CD4-positive, alpha-beta T cell (primary cell): ENCODE measurements at regions not wholly inside any gene's neighbourhood (a gene's known extent, or its start where the extent isn't known, plus 50 kb on each side); places are given as distances from the start of the nearest gene placed in this dataset.

ENCODE experiments used
- ATAC-seq: fragments of 200-7000 bp; cut with Tn5 transposase; one replicate; pipeline ENCODE4 v1.10.0; 2022; ENCODE audit warnings: mild to moderate bottlenecking; ENCODE audit not compliant: poor library complexity
- CTCF ChIA-PET: fragments of 350-600 bp; sonication (Branson Sonifier 250); formaldehyde crosslinking; loops from one replicate; lab custom pipeline; 2021; ENCODE audit warnings: antibody characterized with exemption, inconsistent platforms; lab: Charles Lee
- POLR2A ChIA-PET: fragments of 350-600 bp; sonication (Branson Sonifier 250); formaldehyde crosslinking; loops from one replicate; lab custom pipeline; 2021; ENCODE audit warnings: antibody characterized with exemption, inconsistent platforms; lab: Charles Lee
- DNase-seq, 14 experiments: peaks; one replicate each; pipeline ENCODE4 v3.0.0-alpha.2; 2013 to 2020; ENCODE audit warnings: mixed read lengths in 2 of 14
- H3K27ac ChIP-seq, 2 donors: one replicate each; pipeline versions ENCODE4 v1.5.1 to v1.7.0; 2013; ENCODE audit warnings: low read length in 2 of 2, low read depth in 1 of 2, mild to moderate bottlenecking in 1 of 2
- H3K27me3 ChIP-seq, 2 experiments: 1 replicate in 1 of 2; 2 replicates in 1 of 2; pipeline versions ENCODE4 v1.6.1 to v1.7.0; 2013; ENCODE audit warnings: low read length in 2 of 2, control low read depth in 1 of 2, mild to moderate bottlenecking in 1 of 2, moderate library complexity in 1 of 2; ENCODE audit not compliant: insufficient read depth in 2 of 2, control insufficient read depth in 1 of 2
- H3K36me3 ChIP-seq: one replicate; pipeline ENCODE4 v1.6.1; 2013; ENCODE audit warnings: low read length, control low read depth; ENCODE audit not compliant: insufficient read depth
- H3K4me1 ChIP-seq: one replicate; pipeline ENCODE4 v1.6.1; 2013; ENCODE audit warnings: low read length, control low read depth; ENCODE audit not compliant: insufficient read depth
- H3K4me3 ChIP-seq: one replicate; pipeline ENCODE4 v1.5.1; 2013; ENCODE audit warnings: mild to moderate bottlenecking, low read length, moderate library complexity
- H3K9me3 ChIP-seq, 2 experiments: 1 replicate in 1 of 2; 2 replicates in 1 of 2; pipeline versions ENCODE4 v1.6.1 to v1.7.0; 2013; ENCODE audit warnings: low read length in 2 of 2, mild to moderate bottlenecking in 2 of 2, control low read depth in 1 of 2, moderate library complexity in 1 of 2; ENCODE audit not compliant: control insufficient read depth in 1 of 2, insufficient read depth in 1 of 2
- H3K27ac Mint-ChIP-seq: one replicate; pipeline ENCODE4 v1.8.0; 2020; ENCODE audit warnings: mixed read lengths
- H3K27me3 Mint-ChIP-seq: one replicate; pipeline ENCODE4 v1.8.0; 2021; ENCODE audit warnings: mixed read lengths
- H3K36me3 Mint-ChIP-seq: one replicate; pipeline ENCODE4 v1.8.0; 2021; ENCODE audit warnings: low read depth, mixed read lengths
- H3K4me1 Mint-ChIP-seq: one replicate; pipeline ENCODE4 v1.8.0; 2021; ENCODE audit warnings: low read depth, mixed read lengths
- H3K4me3 Mint-ChIP-seq: one replicate; pipeline ENCODE4 v1.8.0; 2020; ENCODE audit warnings: mild to moderate bottlenecking, mixed read lengths
- H3K9me3 Mint-ChIP-seq: one replicate; pipeline ENCODE4 v1.8.0; 2020; ENCODE audit warnings: mixed read lengths
- intact Hi-C, 2 experiments: fragments of 100-400 bp; cut with DNase I in 1 of 2; cut with micrococcal nuclease in 1 of 2; formaldehyde crosslinking; loops; one replicate each; pipeline versions ENCODE4 v1.15.1 to v1.9.0; 2023 to 2025; cut with DNase I, micrococcal nuclease
- TF ChIP-seq, protein P1 (sequence below): fragments of 200-600 bp; IDR thresholded peaks from one replicate; pipeline ENCODE4 v1.8.0; 2022; ENCODE audit warnings: antibody characterized with exemption, mild to moderate bottlenecking

GRCh38 chr2:238668426-238668825 is 179.5 kb upstream of the TWIST2 start:
- Histone ChIP-seq H3K9me3 (peaks cover 0 to 4% of the 10 kb centered on the region in 2 experiments), H3K4me3 (no peak overlapping the region), H3K36me3 (no peaks in the 10 kb centered on the region), H3K4me1 (no peaks in the 10 kb centered on the region), H3K27ac (no peak overlapping the region), H3K27me3 (peaks cover 0 to 11% of the 10 kb centered on the region in 2 experiments)
- H3K4me1 Mint-ChIP-seq: no peaks in the 10 kb centered on the region
- TF ChIP-seq, protein P1, sequence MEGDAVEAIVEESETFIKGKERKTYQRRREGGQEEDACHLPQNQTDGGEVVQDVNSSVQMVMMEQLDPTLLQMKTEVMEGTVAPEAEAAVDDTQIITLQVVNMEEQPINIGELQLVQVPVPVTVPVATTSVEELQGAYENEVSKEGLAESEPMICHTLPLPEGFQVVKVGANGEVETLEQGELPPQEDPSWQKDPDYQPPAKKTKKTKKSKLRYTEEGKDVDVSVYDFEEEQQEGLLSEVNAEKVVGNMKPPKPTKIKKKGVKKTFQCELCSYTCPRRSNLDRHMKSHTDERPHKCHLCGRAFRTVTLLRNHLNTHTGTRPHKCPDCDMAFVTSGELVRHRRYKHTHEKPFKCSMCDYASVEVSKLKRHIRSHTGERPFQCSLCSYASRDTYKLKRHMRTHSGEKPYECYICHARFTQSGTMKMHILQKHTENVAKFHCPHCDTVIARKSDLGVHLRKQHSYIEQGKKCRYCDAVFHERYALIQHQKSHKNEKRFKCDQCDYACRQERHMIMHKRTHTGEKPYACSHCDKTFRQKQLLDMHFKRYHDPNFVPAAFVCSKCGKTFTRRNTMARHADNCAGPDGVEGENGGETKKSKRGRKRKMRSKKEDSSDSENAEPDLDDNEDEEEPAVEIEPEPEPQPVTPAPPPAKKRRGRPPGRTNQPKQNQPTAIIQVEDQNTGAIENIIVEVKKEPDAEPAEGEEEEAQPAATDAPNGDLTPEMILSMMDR: no peak
- H3K36me3 Mint-ChIP-seq: no peaks in the 10 kb centered on the region
- peaks cover 8% of the 10 kb centered on the region for H3K9me3 Mint-ChIP-seq
- POLR2A ChIA-PET: no interaction called here
- intact Hi-C loops: no loop called here
- peaks cover 53% of the 10 kb centered on the region for H3K27me3 Mint-ChIP-seq
- H3K27ac Mint-ChIP-seq: no peak overlapping the region
- no peak for ATAC-seq
- CTCF ChIA-PET: no interaction called here
- DNase-seq: no peak
- H3K4me3 Mint-ChIP-seq: no peak overlapping the region

DNA sequence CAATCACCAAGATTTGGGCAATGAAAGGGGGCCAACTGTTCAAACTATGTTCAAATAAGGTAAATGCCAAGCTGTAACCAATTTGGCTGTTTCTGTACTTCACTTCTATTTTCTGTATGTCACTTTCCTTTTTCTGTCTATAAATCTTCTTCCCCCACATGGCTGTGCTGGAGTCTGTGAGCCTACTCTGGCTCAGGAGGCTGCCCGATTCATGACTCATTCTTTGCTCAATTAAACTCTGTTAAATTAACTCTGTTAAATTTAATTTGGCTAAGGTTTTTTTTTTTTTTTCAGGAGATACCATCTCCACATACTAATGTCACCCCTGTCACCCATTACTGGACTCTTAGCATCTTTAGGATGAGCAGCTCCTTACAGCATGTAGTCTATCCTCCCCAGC is 178.8 kb upstream of the TWIST2 start:
- no peak overlapping the region for H3K27ac ChIP-seq
- ChIA-PET POLR2A (no interaction called here), CTCF (no interaction called here)
- no peaks in the 10 kb centered on the region for H3K9me3 ChIP-seq
- Mint-ChIP-seq H3K4me3 (no peak overlapping the region), H3K36me3 (no peaks in the 10 kb centered on the region), H3K9me3 (peaks cover 5% of the 10 kb centered on the region), H3K27ac (no peak overlapping the region), H3K4me1 (no peaks in the 10 kb centered on the region), H3K27me3 (peaks cover 49% of the 10 kb centered on the region)
- TF ChIP-seq, protein P1: no peak
- peaks cover 0 to 11% of the 10 kb centered on the region in 2 experiments for H3K27me3 ChIP-seq
- intact Hi-C loops: no loop called here
- no peak overlapping the region for H3K4me3 ChIP-seq
- no peak for DNase-seq
- no peaks in the 10 kb centered on the region for H3K4me1 ChIP-seq
- no peak for ATAC-seq
- H3K36me3 ChIP-seq: no peaks in the 10 kb centered on the region

- Histone ChIP-seq H3K27me3 (peaks cover 0 to 11% of the 10 kb centered on the region in 2 experiments), H3K9me3 (no peaks in the 10 kb centered on the region), H3K27ac (no peak overlapping the region), H3K4me1 (no peaks in the 10 kb centered on the region), H3K36me3 (no peaks in the 10 kb centered on the region), H3K4me3 (no peak overlapping the region)
- Mint-ChIP-seq H3K4me3 (no peak overlapping the region), H3K9me3 (peaks cover 5% of the 10 kb centered on the region), H3K4me1 (no peaks in the 10 kb centered on the region), H3K36me3 (no peaks in the 10 kb centered on the region), H3K27me3 (peaks cover 45% of the 10 kb centered on the region), H3K27ac (no peak overlapping the region)
- intact Hi-C loops: no loop called here
- DNase-seq (no peak), ATAC-seq (no peak)
- CTCF ChIA-PET: no interaction called here
- TF ChIP-seq, protein P1: no peak
- POLR2A ChIA-PET: no interaction called here
Measured at GRCh38 chr2:238669581-238670080, 178.3 kb upstream of the TWIST2 start.
